ENCODE measurements at regions not wholly inside any gene's neighbourhood (a gene's known extent, or its start where the extent isn't known, plus 50 kb on each side); places are given as distances from the start of the nearest gene placed in this dataset.

GRCh38 chr7:156442516-156442915, 198.1 kb upstream of the RNF32 start:
- no peak for DNase-seq

- DNase-seq, result no peak
These were observed 200.1 kb upstream of the RNF32 start for GRCh38 chr7:156440456-156440855.

DNA sequence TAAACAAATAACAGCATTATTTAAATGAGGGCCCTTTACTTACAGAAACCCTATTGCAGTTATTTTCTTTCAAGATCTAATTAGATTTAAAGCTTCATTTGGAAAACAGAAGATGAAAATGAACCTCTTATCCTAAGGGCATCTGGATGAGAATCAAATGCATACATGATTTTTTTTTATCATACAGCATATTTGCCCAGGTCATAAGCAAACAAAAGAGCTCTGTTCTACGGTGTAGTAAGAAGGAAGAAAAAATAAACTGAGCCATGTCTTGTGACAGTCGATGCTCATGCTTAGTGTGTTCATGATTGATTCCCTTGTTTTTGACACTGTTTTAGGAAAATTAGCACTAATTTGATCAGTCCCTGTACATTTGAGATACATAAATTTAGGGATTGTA, 202.6 kb upstream of the RNF32 start:
- no peak for DNase-seq

- DNase-seq, result no peak
These were observed 203.5 kb upstream of the RNF32 start for GRCh38 chr7:156437021-156437614.

GRCh38 chr7:156435486-156436231, 204.9 kb upstream of the RNF32 start:
- no peak for DNase-seq

DNA sequence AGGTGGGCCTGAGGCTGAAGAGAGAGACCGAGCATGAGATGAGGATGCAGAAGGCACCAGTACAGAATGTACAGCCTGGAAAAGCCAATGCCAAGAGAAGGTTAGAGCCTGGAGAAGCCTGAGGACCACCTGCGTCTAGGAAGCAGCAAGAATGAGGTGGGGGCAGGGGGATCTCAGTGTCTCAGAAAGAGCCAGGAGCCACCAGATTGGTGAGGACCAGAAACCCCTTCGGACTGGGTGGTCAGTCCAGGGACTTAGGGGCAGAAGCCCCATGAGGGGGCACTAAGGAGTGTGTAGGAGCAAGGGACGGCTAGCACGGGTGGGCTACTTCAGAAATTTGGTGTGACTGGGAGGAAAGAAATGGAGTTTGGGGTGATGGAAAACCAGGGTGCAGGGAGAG, 205.9 kb upstream of the RNF32 start:
- no peak for DNase-seq

- DNase-seq, result no peak
These were observed 208.6 kb upstream of the RNF32 start for GRCh38 chr7:156432018-156432417.

- no peak for DNase-seq
These were observed 210.5 kb upstream of the RNF32 start for GRCh38 chr7:156430109-156430508.

- DNase-seq, result no peak
These were observed 211.1 kb upstream of the RNF32 start for GRCh38 chr7:156429514-156429913.

GRCh38 chr7:156423876-156424275, 216.7 kb upstream of the RNF32 start:
- no peak for DNase-seq

- DNase-seq, result no peak
These were observed 220.1 kb upstream of the RNF32 start for GRCh38 chr7:156420496-156420895.

GRCh38 chr7:156419782-156420181, 220.8 kb upstream of the RNF32 start:
- no peak for DNase-seq

DNA sequence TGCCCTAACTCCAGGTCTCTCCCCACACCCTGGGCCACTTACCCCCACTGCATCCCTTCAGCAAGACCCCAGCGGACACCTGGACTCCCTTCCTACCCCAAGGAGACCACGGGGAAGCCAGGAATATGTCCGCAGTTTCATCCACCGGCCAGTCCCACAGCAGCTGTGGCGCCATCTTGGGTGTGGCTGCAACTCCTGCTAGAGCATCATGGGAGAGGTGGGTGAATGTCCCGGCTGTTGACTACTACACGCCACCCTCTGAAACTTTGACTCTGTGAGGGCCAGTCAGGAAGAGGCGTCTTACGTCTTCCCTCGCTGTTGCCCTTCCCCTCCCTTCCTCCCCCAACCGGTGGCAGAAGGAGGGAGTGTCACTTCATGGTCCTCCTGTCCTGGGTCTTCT, 238.3 kb upstream of the RNF32 start:
- no peak for DNase-seq

DNA sequence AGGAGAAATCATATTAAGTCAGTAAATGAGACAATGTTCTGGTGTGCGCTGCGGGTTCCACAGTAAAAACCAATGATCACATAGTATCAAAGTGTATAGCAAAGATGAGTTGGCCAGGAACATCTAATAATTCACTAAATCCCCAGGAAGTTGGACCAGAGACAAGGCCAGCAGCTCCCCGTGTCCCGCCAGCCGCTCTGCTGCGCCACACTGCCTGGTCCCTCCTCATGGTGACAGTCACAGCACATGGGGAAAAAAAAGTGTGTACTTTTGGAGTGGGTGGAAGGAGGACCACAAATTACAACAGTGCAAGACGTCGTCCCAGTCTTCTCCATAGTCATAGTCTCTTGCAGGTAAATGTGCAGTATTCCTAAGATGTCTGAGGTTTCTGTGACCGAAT, 239.0 kb upstream of the RNF32 start:
- no peak for DNase-seq

DNA sequence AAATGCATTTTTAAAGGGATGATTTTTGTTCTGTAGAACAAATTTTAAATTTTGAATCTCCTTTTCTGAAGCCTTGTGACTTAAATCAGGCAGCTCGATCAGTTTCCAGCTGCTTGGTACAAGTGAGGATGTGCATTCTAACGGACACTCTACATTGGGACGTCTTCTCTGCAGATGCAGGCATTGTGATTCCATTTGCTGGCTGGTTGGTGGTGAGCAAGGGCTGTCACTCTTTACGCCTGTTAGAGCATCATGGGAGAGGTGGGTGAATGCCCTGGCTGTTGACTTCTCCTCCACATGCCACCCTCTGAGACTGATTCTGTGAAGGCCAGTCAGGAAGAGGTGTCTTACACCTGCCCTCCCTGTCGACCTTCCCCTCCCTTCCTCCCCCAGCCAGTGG, 240.5 kb upstream of the RNF32 start:
- DNase-seq, result no peak

- no peak for DNase-seq
These were observed 243.3 kb upstream of the RNF32 start for GRCh38 chr7:156397249-156397648.

- no peak for DNase-seq
These were observed 251.4 kb upstream of the RNF32 start for GRCh38 chr7:156389116-156389692.

DNA sequence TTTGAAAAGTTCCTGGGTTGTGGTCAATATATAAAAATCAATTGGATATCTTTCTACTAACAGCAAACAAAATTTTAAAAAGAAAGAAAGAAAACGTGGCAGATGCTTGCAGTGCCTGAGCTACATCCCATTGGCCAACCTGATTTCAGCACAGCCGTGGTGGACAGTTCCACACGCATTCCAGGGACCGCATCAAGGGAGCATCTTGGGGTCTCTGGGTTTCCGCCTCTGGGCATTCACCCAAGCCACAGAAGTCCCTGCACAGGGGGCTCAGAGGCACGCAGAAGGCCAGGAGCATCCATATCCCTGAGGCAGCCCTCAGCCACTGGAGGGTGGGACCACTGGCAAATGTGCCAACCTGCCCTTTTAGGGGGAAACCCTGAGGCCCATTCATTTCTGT, 254.5 kb upstream of the RNF32 start:
- DNase-seq, result no peak

GRCh38 chr7:156384706-156385105, 255.9 kb upstream of the RNF32 start:
- no peak for DNase-seq

GRCh38 chr7:156383526-156383925, 257.0 kb upstream of the RNF32 start:
- no peak for DNase-seq

- no peak for DNase-seq
These were observed 260.3 kb upstream of the RNF32 start for GRCh38 chr7:156380261-156380660.

DNA sequence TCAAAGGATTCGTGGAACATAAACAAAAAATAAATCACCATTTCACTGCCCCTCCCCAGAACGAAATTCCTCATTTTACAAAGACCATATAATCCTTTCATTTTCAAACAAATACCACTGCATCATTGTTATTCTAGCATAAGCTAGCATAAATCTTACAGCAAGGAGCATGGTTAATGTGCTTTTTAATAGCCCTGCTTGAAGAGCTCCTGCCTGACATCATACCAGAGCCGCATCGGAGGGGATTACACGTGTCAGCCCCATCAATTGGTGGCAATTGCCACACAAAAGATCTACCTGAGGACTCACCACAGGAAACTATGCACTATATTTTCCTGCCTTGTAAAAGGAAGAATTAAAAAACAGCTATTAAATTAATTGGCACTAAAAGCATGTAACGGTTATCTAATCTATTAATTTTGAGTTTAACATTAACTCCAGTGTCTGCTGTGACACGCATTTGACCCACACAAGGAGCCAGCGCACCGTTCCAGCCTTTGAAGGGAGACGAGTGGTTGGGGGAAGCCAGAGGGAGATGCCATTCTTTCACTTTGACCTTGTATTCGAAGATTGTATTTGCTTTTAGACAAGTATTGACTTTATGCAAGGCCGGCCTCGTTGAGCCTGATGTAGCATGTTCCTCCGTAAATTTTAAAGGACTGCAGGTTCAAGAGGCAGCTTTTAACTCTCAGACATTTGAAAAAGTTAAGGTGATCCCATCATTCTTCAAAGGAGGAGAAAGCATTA, 261.1 kb upstream of the RNF32 start:
- DNase-seq, result no peak

DNA sequence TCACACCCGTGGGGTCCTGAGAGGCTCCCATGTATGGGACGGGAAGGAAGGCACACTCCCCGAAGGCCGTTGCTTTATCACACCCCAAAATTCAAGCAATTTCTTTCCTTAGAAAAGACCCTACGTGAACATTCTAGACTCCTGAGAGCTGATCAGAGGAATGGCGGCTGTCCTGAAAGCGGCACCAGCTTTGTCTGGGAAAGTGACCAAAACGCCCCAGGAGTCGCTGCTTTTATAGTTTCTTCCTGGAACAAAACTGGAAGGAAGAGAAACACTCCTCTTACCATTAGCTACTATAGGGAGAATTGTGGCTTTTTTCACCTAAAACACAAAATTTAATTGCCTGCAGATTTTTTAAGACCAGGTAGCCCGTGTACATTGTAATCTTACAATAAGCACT, 261.8 kb upstream of the RNF32 start:
- no peak for DNase-seq

GRCh38 chr7:156376317-156376716, 264.3 kb upstream of the RNF32 start:
- no peak for DNase-seq

Measured in NCI-H446 (cell line).